ENCODE measurements at regions not wholly inside any gene's neighbourhood (a gene's known extent, or its start where the extent isn't known, plus 50 kb on each side); places are given as distances from the start of the nearest gene placed in this dataset.

DNA sequence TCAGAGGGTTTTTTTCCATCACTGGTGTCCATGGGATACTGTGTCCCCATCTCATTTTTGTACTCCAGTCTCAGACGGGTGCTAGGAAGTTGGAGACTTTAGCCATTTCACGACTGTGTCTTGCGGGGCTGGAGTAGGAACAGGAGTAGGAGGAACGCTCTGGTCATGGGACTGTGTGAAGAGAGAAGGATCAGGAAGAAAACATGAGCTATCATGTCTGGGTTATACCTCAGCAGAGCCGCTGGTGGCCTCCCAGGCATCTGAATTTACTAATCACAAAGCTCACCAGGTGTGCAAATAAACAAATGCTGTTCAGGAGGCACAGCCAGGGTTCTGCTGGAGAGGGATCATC lies 225.4 kb downstream of the SEC14L1 start:
- DNase-seq, result no peak

DNA sequence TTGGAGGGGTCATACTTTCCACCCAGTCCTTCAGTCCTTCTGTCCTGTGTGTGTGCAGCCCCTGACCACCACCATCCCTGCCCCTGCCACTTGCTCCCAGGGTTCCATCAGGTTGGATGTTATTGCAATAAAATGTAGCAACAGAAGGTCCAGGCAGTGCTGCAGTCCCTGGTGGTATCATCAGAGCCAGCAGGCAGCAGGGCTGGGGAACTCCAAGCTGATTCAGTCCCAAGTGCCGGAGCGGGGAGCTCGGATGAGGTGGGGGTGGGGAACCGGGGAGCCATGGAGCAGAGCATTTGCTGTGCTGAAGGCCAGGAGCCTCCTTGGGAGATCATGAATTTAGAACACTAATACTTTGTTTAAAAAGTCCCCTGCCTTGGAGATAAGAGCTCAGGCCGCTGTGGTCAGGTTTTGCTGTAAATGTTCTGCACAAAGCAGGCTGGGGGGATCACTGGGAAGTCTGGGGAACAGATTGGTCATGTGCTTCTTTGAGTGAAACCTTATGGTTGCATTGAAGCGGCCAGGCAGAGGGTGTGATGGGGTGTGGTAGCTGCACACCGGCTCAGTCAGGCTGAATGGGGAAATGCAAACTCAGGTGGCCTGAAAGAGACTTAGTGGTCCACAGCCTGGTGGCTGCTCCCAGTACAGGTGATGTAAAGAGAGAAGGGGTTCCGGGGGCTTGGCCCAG lies 225.9 kb downstream of the SEC14L1 start:
- no peak for DNase-seq

DNA sequence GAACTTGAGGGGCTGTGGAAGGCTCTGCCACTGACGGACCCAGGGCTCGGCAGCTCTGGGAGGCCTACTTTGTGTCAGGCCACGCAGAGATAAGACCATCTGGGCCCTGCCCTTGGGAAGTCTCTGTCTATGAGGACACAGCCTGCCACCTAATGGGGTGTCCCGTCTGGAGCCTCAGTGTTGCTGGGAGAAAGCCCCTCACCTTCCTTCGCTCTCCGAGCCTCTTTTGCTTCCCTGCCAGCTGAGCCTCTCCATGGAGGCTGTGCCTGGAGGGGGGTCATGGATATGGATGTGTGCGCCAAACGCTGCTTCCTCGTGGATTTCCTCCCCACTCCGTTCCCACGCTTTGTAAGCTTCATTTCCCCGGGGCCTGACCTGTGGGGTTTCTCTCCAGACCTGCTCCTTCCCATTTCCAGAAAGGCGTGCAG lies 228.8 kb downstream of the SEC14L1 start:
- no peak for DNase-seq

DNA sequence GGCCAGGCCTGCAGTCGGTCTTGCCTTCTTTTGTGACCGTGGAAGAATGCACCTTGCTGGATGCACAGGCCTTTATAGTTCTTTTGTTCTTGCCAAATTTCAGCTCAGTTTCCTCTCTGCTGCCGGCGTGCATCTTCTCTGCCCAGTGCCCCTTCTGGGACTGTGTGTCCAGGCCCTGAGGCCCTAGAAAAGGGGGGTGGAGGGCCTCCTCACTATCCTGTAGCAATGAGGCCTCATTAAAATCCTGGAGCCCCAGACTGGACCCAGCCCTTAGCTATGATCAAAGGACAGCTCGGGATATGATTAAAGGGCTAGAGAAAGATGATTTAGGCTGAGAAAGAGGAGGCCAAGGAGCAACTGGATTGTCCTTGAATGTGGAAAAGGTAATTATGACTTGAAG lies 229.8 kb downstream of the SEC14L1 start:
- DNase-seq, result no peak

DNA sequence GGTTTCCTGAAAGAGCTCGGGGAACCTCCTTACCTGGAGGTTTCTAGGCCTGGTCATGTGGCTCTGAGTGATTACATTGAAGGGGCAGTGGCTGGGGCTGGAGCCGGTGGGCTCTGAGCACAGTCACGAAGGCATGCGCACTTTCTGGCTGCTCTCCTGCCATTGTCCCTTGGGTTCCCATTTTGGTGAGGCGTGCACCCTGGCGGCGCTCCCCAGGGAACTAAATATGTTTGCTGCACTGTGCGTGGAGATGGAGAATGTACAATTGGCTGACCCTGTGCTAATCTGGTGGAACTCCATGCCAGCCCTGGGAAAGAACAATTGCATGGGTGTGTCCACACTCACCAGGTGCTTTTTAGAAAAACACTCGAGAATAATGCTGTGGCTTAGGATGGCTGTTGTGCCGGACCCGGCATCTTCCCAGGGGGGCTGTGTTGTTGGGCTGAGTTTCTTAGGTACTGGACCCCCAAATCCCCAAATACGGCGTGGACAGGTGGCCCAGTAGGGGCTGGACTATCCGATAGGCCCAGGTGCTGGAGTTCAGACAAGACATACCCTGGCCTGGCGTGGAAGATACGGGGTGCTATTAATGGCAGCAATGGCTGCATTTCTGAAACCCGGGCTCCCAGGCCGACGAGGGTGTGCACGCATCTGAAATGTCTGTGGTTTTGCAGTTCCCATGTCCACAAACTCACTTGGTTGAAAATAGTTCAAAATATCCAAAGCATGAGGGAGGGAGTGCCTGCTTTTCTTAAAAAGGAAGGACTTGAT lies 230.5 kb downstream of the SEC14L1 start:
- DNase-seq, result no peak

DNA sequence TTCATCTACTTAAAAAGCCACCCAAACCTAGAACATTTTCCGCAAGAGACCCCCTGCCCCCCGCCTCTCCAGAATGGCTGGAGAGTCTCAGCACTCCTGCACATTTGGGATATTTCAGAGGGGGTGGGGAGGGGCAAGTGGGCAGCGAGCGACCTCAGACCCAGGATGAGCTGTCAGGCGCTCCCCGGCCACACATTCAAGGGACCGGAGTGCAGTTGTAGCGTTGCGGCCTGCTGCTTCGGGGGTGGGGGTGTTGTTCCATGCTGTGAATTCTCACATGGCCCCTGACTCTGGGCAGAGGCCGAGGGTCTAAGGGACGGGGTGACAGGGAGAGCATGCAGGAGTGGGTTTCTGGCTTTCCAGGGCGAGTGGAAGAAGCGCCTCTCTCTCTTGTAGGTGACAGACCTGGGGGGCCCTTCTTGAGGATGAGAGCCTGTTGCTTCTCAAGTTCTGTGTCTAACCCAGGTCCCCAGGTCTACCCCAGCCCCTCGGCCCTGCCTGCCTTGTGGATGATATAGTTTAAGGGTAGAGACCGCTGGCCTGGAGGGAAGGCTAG lies 231.2 kb downstream of the SEC14L1 start:
- DNase-seq, result no peak

DNA sequence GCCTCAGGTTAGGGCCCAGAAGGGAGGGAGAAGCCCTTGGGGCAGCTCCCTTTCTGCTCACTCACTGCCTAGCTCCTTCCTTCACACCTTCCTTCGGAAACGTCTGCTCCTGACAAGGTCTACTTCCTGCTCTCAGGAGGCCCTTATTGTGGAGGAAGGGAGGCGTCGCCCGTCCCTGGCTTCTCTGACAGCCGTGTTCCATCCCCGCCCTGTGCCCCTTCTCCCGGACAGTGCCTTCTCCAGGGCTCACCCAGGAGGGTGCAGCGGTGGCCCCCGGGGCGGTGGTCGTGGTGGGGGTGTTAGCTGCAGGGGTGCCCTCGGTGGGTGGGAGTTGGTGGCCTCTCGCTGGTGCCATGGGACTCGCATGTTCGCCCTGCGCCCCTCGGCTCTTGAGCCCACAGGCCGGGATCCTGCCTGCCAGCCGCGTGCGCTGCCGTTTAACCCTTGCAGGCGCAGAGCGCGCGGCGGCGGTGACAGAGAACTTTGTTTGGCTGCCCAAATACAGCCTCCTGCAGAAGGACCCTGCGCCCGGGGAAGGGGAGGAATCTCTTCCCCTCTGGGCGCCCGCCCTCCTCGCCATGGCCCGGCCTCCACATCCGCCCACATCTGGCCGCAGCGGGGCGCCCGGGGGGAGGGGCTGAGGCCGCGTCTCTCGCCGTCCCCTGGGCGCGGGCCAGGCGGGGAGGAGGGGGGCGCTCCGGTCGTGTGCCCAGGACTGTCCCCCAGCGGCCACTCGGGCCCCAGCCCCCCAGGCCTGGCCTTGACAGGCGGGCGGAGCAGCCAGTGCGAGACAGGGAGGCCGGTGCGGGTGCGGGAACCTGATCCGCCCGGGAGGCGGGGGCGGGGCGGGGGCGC lies 231.9 kb downstream of the SEC14L1 start:
- peak; percentile 77 for DNase-seq

DNA sequence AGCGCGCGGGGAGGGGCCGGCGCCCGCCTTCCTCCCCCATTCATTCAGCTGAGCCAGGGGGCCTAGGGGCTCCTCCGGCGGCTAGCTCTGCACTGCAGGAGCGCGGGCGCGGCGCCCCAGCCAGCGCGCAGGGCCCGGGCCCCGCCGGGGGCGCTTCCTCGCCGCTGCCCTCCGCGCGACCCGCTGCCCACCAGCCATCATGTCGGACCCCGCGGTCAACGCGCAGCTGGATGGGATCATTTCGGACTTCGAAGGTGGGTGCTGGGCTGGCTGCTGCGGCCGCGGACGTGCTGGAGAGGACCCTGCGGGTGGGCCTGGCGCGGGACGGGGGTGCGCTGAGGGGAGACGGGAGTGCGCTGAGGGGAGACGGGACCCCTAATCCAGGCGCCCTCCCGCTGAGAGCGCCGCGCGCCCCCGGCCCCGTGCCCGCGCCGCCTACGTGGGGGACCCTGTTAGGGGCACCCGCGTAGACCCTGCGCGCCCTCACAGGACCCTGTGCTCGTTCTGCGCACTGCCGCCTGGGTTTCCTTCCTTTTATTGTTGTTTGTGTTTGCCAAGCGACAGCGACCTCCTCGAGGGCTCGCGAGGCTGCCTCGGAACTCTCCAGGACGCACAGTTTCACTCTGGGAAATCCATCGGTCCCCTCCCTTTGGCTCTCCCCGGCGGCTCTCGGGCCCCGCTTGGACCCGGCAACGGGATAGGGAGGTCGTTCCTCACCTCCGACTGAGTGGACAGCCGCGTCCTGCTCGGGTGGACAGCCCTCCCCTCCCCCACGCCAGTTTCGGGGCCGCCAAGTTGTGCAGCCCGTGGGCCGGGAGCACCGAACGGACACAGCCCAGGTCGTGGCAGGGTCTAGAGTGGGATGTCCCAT lies 232.8 kb downstream of the SEC14L1 start:
- peak; percentile 52 for DNase-seq

DNA sequence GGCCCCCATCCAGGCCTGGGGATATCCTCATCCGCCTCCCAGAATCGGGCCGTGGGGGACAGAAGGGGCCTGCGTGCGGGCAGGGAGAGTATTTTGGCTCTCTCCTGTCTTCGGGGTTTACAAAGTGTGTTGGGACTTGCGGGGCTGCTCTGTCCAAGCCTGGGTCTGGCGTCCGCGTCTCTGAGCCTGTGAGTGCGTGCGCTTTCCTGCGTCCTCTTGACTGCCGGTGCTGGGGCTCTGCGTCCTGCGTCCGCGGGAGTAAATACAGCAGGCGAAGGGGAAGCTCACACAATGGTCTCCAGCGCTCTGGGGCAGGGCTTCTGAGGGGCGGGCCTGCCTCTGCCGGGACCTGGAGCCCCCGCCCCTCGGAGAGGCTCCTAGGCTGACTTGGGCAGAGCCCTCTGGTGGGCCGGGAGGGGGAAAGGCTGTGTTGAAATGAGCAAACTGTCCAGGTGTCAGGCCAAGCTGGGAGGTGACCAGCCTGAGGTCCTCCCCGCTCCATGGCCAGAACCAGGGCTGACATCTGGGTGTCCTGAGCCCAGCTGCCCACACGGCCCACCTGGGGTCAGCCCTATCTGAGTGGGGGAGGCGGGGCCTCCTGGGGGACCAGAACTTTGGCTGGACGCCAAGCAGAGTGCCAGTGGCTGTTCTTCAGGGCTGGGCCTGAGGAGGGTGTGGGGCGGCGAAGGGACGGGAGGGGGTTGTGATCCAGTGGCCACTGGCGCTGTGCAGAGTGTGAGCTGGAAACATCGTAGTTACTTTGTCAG lies 233.6 kb downstream of the SEC14L1 start:
- DNase-seq, result peak; percentile 84

DNA sequence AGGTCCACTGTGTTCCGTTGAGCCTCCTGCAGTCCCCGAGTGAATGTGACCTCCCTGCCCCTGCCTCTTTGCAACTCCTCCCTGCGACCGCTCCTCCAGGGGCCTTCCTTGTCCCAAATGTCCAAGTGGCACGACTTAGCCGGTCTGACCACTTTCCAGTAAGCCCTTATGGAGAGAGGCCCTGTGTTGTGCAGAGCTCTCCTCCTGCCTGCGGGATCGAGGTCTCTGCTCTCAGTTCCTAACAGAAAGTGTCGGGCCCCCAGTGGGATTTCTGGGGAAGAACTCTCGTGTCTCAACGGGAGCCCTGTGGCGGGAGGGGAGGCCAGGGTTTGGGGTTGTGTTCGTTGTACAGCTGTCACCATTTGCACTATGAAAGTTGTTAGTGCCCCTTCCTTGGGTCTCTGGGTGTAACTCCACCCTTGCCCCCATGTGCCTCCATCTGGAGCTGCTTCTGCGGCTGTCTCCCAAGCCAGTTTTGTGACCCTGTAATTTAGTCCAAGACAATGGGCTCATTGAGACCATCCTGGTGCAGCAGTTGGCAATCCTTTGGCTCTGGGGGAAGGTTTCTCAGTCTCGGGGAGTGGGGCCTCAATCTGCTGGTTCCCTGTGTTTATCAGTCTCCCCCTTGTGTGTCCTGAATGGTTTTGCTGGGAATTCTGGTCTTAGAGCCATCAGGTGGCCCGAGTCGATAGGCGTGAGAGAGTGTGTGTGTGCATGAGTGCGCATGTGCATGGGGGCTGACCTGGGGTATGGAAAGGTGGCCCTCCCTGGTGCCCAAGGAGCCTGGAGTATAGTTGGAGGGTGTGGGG lies 234.5 kb downstream of the SEC14L1 start:
- DNase-seq, result no peak

DNA sequence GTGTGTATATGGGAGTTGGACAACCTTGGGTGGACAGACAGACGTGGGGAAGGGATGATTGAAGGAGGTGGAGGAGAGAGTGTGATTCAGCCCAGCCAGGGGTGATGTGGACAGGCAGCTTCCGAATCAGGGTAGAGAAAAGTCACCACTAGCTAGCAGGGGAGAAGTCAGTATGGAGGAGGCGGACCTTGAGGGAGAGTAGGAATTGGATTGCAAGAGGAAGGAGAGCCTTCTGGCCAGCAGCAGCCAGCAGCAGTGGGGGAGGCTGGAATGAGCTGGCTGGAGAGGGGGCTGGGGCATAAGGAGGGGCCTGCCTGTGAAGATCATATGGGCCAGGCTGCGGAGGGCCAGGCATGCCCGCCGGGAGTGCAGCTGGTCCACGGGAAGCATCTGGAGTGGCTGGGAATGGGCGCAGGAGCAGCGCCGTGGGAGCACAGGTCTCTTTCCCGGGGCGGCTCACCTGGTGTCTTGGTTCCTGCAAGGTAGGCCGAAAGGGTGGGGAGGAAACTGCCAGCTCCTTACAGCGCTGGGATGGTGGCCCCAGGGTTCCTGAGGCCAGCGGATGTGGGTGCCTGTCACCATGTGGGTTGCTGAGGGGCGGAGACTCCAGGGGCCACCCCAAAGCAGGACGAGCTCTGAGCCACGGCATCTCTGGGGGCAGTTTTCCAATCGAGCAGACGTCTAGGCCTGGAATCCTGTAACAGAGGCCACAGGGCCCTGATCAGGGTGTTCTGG lies 235.3 kb downstream of the SEC14L1 start:
- peak; percentile 83 for DNase-seq

DNA sequence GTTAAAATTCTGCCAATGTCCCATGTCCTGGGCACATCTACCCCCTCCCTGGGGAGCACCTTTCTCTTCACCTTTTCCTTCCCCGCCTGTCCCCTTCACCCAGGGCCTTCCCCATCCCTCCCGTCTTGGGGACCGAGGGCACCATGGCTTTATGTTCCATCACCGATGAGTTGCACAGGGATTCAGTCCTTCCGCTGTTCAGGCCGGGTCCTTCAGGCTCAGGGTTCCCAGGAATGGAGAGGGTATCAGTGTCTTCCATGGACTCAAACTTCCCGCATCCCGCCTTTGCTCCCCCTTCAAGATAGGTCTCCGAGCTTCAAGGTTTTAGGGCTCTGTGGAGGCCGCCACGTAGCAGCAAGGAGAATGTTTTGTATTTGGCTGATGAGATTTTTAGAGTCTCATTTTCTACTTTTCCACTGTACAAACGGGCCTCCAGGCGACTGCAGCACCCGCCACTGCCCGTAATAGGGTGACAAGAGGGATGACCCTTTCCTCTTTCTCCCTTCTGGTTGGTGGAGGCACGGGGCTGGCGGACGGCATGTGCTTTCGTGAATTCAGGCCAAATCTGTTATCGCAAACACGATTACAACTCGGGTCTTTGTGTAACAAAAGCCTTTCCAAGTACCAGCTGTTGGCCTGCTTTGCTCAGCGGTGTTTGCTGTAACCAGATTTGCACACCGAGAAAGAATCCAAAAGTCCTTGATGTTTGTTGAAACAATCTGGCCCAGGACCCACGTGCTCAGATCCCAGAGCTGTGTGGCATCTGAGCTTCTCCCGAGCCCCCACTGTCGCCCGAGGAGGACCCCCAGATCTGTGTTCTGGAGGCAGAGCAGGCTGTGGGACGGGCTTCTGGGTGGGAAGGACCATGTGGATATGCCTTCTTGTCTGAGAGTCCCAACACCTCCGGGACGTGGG lies 236.3 kb downstream of the SEC14L1 start:
- DNase-seq, result no peak

DNA sequence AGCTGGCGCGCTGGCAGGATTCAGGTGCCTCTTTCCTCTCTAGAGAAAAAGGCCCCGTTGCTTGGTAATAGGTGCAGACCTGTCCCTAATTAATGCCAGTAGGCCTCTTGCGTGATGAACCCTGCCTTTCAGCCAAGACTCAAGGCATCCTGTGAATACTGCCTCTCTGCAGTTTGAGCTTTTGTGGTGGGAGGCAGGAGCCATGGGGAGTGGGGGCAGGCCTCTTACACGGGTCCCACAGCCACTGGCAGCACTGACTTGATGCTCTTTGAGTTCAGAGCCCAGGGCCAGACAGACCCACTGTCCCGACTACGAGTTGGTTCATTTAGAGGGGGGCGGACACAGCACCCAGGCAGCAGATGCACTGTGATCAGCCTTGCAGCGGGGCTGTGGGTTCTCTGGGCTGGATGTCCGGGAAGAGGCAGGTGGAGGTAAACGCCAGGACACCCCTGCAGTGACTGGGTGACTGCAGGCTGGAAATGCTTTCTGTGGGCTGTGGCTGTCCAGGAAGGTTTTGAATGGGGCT lies 237.0 kb downstream of the SEC14L1 start:
- DNase-seq, result no peak

DNA sequence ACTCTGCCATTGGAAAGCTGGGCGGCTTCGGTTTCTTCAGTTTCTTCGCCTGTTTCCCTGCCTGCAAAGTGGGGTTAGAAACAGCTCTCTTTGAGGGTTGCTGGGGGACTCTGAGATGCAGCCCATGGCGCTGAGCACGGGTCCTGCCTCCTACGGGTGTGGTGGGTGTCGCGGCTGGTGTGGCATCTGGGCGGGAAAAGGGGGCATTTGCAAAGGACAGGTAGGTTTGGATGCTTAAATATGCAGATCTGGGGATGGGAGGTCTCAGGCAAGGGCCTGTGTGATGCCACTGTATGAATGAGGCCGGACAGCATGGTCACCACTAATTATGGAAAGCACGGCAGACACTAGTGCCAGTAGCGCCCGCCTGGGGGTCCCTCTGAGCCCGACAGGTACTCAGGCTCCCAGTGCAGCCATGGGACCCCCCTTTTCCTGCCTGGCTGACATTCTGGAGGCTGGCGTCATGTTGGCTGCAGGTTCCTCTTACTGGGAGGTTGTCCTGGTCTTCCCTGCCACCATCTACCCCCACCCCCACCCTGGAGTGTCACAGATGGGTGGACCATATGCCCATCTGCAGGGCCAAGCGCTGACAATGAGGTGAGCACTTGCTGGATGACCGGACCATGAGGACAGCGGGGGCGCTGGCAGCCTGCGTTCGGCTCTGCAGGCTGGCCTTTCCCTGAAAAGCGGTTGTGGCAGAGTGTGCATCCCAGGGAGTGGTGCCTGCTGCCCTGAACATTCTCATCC lies 237.7 kb downstream of the SEC14L1 start:
- no peak for DNase-seq

DNA sequence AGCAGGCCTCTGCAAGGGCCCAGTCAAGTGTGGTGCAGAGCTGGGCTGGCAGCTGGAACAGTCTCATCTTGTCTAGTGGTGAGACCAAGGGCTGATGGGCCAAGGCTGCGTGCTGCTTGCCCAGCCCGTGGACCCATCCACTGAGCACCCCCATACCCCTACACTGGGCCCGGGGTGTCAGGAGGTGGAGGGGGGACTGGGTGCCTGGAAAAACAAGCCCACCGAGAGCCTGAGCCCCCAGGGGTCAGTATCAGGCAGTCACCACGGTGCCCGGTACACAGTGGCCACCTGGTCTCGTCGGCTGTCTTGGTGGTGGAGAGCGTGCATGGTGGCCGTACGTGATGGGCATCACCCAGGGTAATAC lies 238.3 kb downstream of the SEC14L1 start:
- DNase-seq, result no peak

DNA sequence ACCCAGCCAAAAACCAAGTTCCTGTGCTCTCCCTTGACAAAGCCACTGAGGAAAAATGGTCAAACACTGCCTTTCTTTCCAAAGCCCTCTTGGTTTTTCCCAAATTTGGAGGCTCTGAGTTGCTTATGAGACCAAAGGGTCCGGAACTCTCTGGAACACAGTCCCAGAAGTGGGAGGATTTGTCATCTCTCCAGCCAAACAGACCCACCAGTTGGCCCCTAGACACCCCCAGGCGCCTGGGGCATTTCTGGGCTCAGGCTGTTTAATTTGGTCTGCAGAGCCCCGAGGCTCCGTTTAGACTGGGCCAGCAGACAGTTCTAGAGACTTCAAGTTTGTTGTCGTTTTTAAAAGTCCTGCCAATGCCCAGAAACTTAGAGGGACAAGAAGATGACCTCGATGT lies 239.1 kb downstream of the SEC14L1 start:
- no peak for DNase-seq

DNA sequence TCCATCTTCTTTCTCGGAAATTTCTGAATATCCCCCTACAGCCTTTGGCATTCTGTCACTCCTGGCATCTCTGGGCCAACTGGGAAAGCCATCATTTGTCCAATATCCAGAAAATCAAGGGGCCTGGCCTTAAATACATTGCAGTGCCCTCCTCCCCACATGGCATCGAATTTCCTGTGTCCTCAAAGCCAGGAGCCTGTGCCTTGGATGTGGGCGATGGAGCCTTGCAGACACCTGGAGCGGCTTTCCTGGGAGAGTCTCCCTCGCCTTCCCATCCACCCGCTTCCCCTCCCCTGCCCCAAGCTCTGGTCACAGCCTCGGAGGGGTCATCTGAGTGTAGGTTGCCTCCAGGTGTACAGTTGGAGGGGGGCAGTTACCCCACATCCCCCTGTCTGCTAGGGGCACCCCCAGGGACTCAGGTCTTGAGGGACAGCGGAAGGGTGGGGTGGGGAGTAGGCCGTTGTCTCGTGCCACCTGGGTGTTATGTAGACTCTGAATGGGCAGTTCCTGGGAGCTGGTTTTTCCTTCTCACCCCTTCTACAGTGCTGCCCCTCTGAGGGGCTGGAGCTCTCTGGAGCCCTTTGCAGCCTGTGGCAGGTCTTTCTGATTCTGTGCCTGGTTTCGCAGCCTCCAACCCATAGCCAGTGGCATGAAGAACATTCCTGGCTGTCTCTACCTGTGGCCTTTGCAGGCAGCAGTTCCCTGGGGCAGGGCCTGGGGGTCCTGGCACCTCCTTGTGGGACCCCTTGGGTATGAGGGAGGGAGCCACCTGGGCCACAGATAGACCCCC lies 239.8 kb downstream of the SEC14L1 start:
- no peak for DNase-seq

Measured in activated CD4-positive, alpha-beta T cell treated with anti-CD3 and anti-CD28 coated beads, Interleukin-10, Interleukin-2, amounts not matched to agents 100 ng/mL and 50 ng/mL, durations not matched to agents 16 hours and 8 hours (primary cell).